CD4-positive, alpha-beta memory T cell (primary cell): ENCODE measurements at regions not wholly inside any gene's neighbourhood (a gene's known extent, or its start where the extent isn't known, plus 50 kb on each side); places are given as distances from the start of the nearest gene placed in this dataset.
"Not testable (repeated sequence)": the region's sequence is repeated elsewhere in the genome, so short reads cannot be mapped to it uniquely, and the experiment has no call there.

ENCODE experiments used
- CTCF ChIA-PET: fragments of 350-600 bp; sonication (Branson Sonifier 250); formaldehyde crosslinking; loops from one replicate; lab custom pipeline; 2021; ENCODE audit warnings: inconsistent platforms; ENCODE audit not compliant: partially characterized antibody; lab: Charles Lee
- POLR2A ChIA-PET: fragments of 350-600 bp; sonication (Branson Sonifier 250); formaldehyde crosslinking; loops from one replicate; lab custom pipeline; 2021; ENCODE audit not compliant: partially characterized antibody; lab: Charles Lee
- DNase-seq, 5 donors: peaks; one replicate each; pipeline versions ENCODE4 v3.0.0 to v3.0.0-alpha.2; 2020 to 2022; ENCODE audit warnings: mixed read lengths in 1 of 5
- H3K27ac ChIP-seq: one replicate; pipeline ENCODE4 v1.7.0; 2013; ENCODE audit warnings: low read depth, low read length
- H3K27me3 ChIP-seq: 2 replicates; pipeline ENCODE4 v1.7.0; 2013; ENCODE audit warnings: mild to moderate bottlenecking, low read length, moderate library complexity; ENCODE audit not compliant: insufficient read depth
- H3K36me3 ChIP-seq: 2 replicates; pipeline ENCODE4 v1.7.0; 2013; ENCODE audit warnings: mild to moderate bottlenecking, low read length, moderate library complexity; ENCODE audit not compliant: insufficient read depth
- H3K4me1 ChIP-seq: 2 replicates; pipeline ENCODE4 v1.7.0; 2013; ENCODE audit warnings: mild to moderate bottlenecking, low read length, moderate library complexity; ENCODE audit not compliant: insufficient read depth
- H3K4me3 ChIP-seq, 2 donors: one replicate each; pipeline ENCODE4 v1.7.0; 2013; ENCODE audit warnings: low read length in 2 of 2, mild to moderate bottlenecking in 1 of 2
- H3K9me3 ChIP-seq, 2 donors: one replicate each; pipeline ENCODE4 v1.7.0; 2013; ENCODE audit warnings: low read length in 2 of 2, control low read depth in 1 of 2; ENCODE audit not compliant: control insufficient read depth in 1 of 2
- H3K27ac Mint-ChIP-seq, 7 donors: one replicate each; pipeline ENCODE4 v1.8.0; 2020 to 2021; ENCODE audit warnings: mixed read lengths in 7 of 7, mild to moderate bottlenecking in 6 of 7, inconsistent platforms in 3 of 7, moderate library complexity in 3 of 7
- H3K27me3 Mint-ChIP-seq, 2 donors: one replicate each; pipeline ENCODE4 v1.8.0; 2020 to 2021; ENCODE audit warnings: mixed read lengths in 2 of 2
- H3K36me3 Mint-ChIP-seq, 2 donors: one replicate each; pipeline ENCODE4 v1.8.0; 2020 to 2021; ENCODE audit warnings: mixed read lengths in 2 of 2, inconsistent platforms in 1 of 2, mild to moderate bottlenecking in 1 of 2
- H3K4me1 Mint-ChIP-seq, 4 donors: one replicate each; pipeline ENCODE4 v1.8.0; 2020 to 2021; ENCODE audit warnings: mixed read lengths in 4 of 4, mild to moderate bottlenecking in 1 of 4
- H3K4me3 Mint-ChIP-seq, 8 donors: one replicate each; pipeline ENCODE4 v1.8.0; 2020 to 2021; ENCODE audit warnings: mixed read lengths in 8 of 8, mild to moderate bottlenecking in 7 of 8, moderate library complexity in 6 of 8, inconsistent platforms in 3 of 8
- H3K9me3 Mint-ChIP-seq, 8 donors: one replicate each; pipeline ENCODE4 v1.8.0; 2020 to 2021; ENCODE audit warnings: mixed read lengths in 8 of 8, mild to moderate bottlenecking in 5 of 8, inconsistent platforms in 3 of 8, moderate library complexity in 1 of 8
- intact Hi-C: fragments of 100-400 bp; cut with micrococcal nuclease; formaldehyde crosslinking; loops from one replicate; pipeline ENCODE4 v1.15.1; 2023

DNA sequence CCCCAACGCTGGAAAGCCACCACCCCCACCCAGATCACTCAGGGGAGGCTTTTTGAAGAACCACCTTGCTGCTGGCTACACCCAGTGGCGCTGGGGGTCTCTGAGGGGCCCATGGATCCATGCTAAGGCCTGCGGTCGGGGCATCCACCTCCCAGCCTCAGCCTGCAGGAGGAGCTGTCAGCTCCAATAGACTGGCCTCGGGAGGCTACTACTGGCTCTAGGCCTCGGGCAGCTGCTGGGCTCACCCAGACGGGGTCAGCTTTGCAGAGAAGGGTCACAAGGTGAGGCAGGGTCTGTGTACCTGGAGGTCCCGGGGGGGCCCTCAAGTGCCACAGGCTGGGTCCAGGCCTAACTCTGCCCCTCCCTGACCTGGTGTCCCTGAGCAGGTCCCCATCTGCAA lies 193.7 kb downstream of the OLFM1 start:
- Mint-ChIP-seq H3K4me3 (no peak overlapping the region), H3K9me3 (no peaks in the 10 kb centered on the region), H3K27ac (no peak overlapping the region), H3K27me3 (peaks cover under 1 to 2% of the 10 kb centered on the region in 2 donors), H3K36me3 (no peaks in the 10 kb centered on the region), H3K4me1 (no peaks in the 10 kb centered on the region)
- no peak for DNase-seq
- H3K27me3 ChIP-seq, result no peaks in the 10 kb centered on the region
- H3K4me3 ChIP-seq, result no peak overlapping the region
- H3K9me3 ChIP-seq, result no peaks in the 10 kb centered on the region
- H3K4me1 ChIP-seq, result no peaks in the 10 kb centered on the region
- POLR2A ChIA-PET, result no interaction called here
- intact Hi-C loops, result no loop called here
- no peak overlapping the region for H3K27ac ChIP-seq
- CTCF ChIA-PET, result no interaction called here
- no peaks in the 10 kb centered on the region for H3K36me3 ChIP-seq

GRCh38 chr9:135281791-135282737 lies 194.6 kb downstream of the OLFM1 start:
- peak in 2 of 5 donors; percentile 11 to 14 for DNase-seq
- Histone ChIP-seq H3K36me3 (no peaks in the 10 kb centered on the region), H3K27ac (no peak overlapping the region), H3K27me3 (no peaks in the 10 kb centered on the region), H3K9me3 (no peaks in the 10 kb centered on the region), H3K4me3 (no peak overlapping the region), H3K4me1 (no peaks in the 10 kb centered on the region)
- Mint-ChIP-seq H3K27ac (no peak overlapping the region), H3K36me3 (no peaks in the 10 kb centered on the region), H3K9me3 (no peaks in the 10 kb centered on the region), H3K4me3 (no peak overlapping the region), H3K27me3 (no peaks in the 10 kb centered on the region), H3K4me1 (no peaks in the 10 kb centered on the region)
- ChIA-PET CTCF (no interaction called here), POLR2A (no interaction called here)
- intact Hi-C loops, result no loop called here

DNA sequence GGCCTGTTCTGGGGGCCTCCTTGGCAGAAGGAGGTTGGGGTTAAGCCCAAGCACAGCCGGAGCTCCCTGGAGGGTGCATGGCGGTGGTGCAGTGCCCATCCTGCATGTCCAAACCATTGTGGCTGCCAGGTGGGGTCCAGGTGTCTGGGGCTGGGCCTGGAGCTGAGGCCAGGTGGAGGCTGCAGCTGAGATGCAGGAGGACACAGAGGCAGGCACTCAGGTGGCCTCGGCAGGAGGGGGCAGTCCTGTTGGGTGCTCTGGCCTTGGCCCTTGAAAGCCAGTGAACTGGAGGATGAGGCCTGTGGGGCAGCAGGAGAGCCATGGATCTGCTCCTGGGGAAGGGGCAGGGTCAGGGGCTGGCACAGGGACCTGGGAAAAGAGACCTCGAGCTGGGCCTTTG lies 195.3 kb downstream of the OLFM1 start:
- no peaks in the 10 kb centered on the region for H3K4me1 ChIP-seq
- intact Hi-C loops, result no loop called here
- Mint-ChIP-seq H3K27me3 (no peaks in the 10 kb centered on the region), H3K27ac (no peak overlapping the region), H3K4me1 (no peaks in the 10 kb centered on the region), H3K4me3 (no peak overlapping the region), H3K9me3 (no peaks in the 10 kb centered on the region), H3K36me3 (no peaks in the 10 kb centered on the region)
- DNase-seq, result no peak
- H3K27me3 ChIP-seq, result no peaks in the 10 kb centered on the region
- no peak overlapping the region for H3K4me3 ChIP-seq
- ChIA-PET POLR2A (no interaction called here), CTCF (no interaction called here)
- no peaks in the 10 kb centered on the region for H3K9me3 ChIP-seq
- H3K36me3 ChIP-seq, result no peaks in the 10 kb centered on the region
- H3K27ac ChIP-seq, result no peak overlapping the region

DNA sequence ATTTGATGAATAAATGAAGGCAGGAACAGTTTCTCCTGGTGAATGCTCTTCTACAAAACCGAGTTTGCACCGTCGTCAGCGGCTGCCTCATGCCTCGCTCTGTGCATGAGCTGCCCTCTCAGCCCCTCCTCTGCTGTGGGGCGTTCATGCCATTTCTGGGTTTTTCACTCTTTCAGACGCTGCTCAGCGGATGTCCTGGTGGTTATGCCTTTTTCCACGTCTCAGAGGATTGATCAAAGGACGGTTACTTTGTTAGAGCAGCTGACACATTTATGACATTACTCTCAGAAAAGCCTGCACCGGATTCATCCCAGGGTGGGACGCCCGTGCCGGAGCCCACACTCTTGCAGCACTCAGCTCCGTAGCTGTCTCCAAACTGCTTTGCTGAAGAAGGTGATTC lies 195.9 kb upstream of the PPP1R26 start:
- no peaks in the 10 kb centered on the region for H3K4me1 Mint-ChIP-seq
- no peaks in the 10 kb centered on the region for H3K36me3 Mint-ChIP-seq
- Histone ChIP-seq H3K27me3 (no peaks in the 10 kb centered on the region), H3K36me3 (no peaks in the 10 kb centered on the region), H3K4me3 (no peak overlapping the region), H3K27ac (no peak overlapping the region), H3K9me3 (no peaks in the 10 kb centered on the region), H3K4me1 (no peaks in the 10 kb centered on the region)
- ChIA-PET CTCF (no interaction called here), POLR2A (no interaction called here)
- no peak for DNase-seq
- no peaks in the 10 kb centered on the region for H3K27me3 Mint-ChIP-seq
- intact Hi-C loops, result no loop called here
- H3K4me3 Mint-ChIP-seq, result no peak overlapping the region
- no peaks in the 10 kb centered on the region for H3K9me3 Mint-ChIP-seq
- no peak overlapping the region for H3K27ac Mint-ChIP-seq

- Mint-ChIP-seq H3K4me1 (no peaks in the 10 kb centered on the region), H3K36me3 (no peaks in the 10 kb centered on the region), H3K4me3 (no peak overlapping the region), H3K27me3 (peaks cover 0 to 2% of the 10 kb centered on the region in 2 donors), H3K27ac (no peak overlapping the region), H3K9me3 (no peaks in the 10 kb centered on the region)
- no peaks in the 10 kb centered on the region for H3K27me3 ChIP-seq
- no peaks in the 10 kb centered on the region for H3K4me1 ChIP-seq
- no peak for DNase-seq
- POLR2A ChIA-PET, result no interaction called here
- no peaks in the 10 kb centered on the region for H3K9me3 ChIP-seq
- no peaks in the 10 kb centered on the region for H3K36me3 ChIP-seq
- no peak overlapping the region for H3K4me3 ChIP-seq
- intact Hi-C loops, result no loop called here
- CTCF ChIA-PET, result no interaction called here
- no peak overlapping the region for H3K27ac ChIP-seq
Observed at GRCh38 chr9:135284386-135285134, 195.0 kb upstream of the PPP1R26 start.

DNA sequence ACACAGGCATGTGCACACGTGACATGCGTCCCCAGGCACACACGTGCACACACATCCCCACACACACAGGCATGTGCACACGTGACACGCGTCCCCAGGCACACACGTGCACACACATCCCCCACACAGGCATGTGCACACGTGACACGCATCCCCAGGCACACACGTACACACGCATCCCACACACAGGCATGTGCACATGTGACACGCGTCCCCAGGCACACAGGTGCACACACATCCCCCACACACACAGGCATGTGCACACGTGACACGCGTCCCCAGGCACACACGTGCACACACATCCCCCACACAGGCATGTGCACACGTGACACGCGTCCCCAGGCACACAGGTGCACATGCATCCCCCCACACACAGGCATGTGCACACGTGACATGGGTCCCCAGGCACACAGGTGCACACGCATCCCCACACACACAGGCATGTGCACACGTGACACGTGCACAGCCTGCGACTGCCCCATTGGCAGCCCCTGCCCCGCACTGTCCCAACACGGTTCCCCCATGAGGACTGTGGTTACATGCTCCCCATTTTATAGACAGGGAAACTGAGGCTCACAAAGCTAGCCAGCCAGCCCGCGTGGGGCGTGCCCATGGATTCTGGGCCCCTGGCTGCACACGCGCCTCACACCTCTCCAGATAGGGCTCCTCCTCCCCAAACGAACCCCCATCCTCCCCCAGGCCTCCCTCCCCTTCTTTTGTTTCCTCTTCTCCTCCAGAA lies 193.2 kb upstream of the PPP1R26 start:
- H3K4me1 Mint-ChIP-seq, CTCF ChIA-PET, intact Hi-C loops, H3K27me3 Mint-ChIP-seq, H3K4me3 ChIP-seq, H3K9me3 Mint-ChIP-seq, H3K27ac Mint-ChIP-seq, H3K27me3 ChIP-seq, H3K9me3 ChIP-seq, H3K36me3 Mint-ChIP-seq, POLR2A ChIA-PET, H3K4me3 Mint-ChIP-seq, DNase-seq, H3K27ac ChIP-seq, H3K36me3 ChIP-seq, H3K4me1 ChIP-seq: not testable (repeated sequence)

DNA sequence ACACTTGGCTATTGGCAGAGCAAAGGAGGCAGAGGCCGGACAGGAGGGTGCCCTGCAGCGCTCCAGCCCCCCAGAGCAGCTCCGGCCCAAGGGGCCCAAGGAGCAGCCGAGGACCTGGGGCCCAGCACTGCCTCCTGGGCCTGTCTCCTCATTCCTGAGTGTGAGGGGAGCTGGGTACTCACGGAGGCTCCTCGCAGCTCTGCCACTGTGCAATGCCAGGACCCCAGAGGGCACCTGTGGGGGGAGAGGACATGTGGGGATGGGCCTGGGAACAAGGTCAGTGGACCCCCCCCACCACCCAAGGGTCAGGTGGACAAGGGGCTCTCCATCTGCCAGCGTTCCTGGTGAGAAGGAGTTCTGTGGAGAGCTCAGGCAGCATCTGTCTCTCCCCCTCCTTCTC lies 192.6 kb upstream of the PPP1R26 start:
- H3K27me3 Mint-ChIP-seq, result peaks cover 7 to 11% of the 10 kb centered on the region in 2 donors
- H3K36me3 ChIP-seq, result no peaks in the 10 kb centered on the region
- no peak overlapping the region for H3K4me3 ChIP-seq
- no peak overlapping the region for H3K27ac Mint-ChIP-seq
- no peak for DNase-seq
- intact Hi-C loops, result no loop called here
- ChIA-PET CTCF (no interaction called here), POLR2A (no interaction called here)
- H3K4me3 Mint-ChIP-seq, result no peak overlapping the region
- no peaks in the 10 kb centered on the region for H3K9me3 ChIP-seq
- H3K36me3 Mint-ChIP-seq, result no peaks in the 10 kb centered on the region
- H3K9me3 Mint-ChIP-seq, result no peaks in the 10 kb centered on the region
- H3K27ac ChIP-seq, result no peak overlapping the region
- H3K4me1 ChIP-seq, result no peaks in the 10 kb centered on the region
- no peaks in the 10 kb centered on the region for H3K4me1 Mint-ChIP-seq
- peaks cover 5% of the 10 kb centered on the region for H3K27me3 ChIP-seq
